HEK293 (cell line): ENCODE measurements at regions not wholly inside any gene's neighbourhood (a gene's known extent, or its start where the extent isn't known, plus 50 kb on each side); places are given as distances from the start of the nearest gene placed in this dataset.

ENCODE experiments used
- CTCF ChIA-PET: fragments of 350-600 bp; formaldehyde crosslinking; extraction: SDS; loops from one replicate; lab custom pipeline; 2021; ENCODE audit warnings: antibody characterized with exemption; lab: Yijun Ruan, JAX
- POLR2A ChIA-PET: fragments of 300-600 bp; formaldehyde crosslinking; extraction: SDS; loops from one replicate; lab custom pipeline; 2020; ENCODE audit warnings: antibody characterized with exemption, inconsistent platforms; lab: Yijun Ruan, JAX
- H3K27ac ChIP-seq: fragments of 200-500 bp; sonication (Bioruptor generic); 2 replicates; pipeline ENCODE4 v1.5.1; 2014; ENCODE audit warnings: low read depth, low read length, control low read depth, inconsistent platforms; ENCODE audit errors: extremely low read depth
- H3K36me3 ChIP-seq, 2 experiments: fragments of 200-500 bp in 1 of 2; sonication (Bioruptor generic) in 1 of 2; 1 replicate in 1 of 2; 2 replicates in 1 of 2; pipeline ENCODE4 v1.5.1; 2014 to 2017; ENCODE audit warnings: inconsistent platforms in 2 of 2, low read length in 2 of 2; ENCODE audit not compliant: control insufficient read depth in 2 of 2, insufficient read depth in 1 of 2
- H3K4me1 ChIP-seq: fragments of 200-500 bp; sonication (Bioruptor generic); 2 replicates; pipeline ENCODE4 v1.5.1; 2014; ENCODE audit warnings: mild to moderate bottlenecking, low read length, inconsistent platforms; ENCODE audit not compliant: control insufficient read depth, insufficient read depth
- H3K4me3 ChIP-seq: 2 replicates; pipeline ENCODE4 v1.5.1; 2011; ENCODE audit warnings: low read depth, mild to moderate bottlenecking, control low read depth, low read length, moderate library complexity
- H3K9me3 ChIP-seq: fragments of 200-500 bp; sonication (Bioruptor generic); 2 replicates; pipeline ENCODE4 v1.5.1; 2014; ENCODE audit warnings: low read depth, low read length, inconsistent platforms; ENCODE audit not compliant: control insufficient read depth, insufficient read depth
- GLI2 ChIP-seq: fragments of 450-650 bp; formaldehyde crosslinking; IDR thresholded peaks from 2 replicates; pipeline ENCODE4; 2017; ENCODE audit warnings: missing biosample characterization, missing genetic modification characterization, low read depth, borderline replicate concordance
- INSM2 ChIP-seq: fragments of 450-650 bp; formaldehyde crosslinking; IDR thresholded peaks from 2 replicates; pipeline ENCODE4 v1.5.1; 2016; ENCODE audit warnings: missing biosample characterization, missing genetic modification characterization
- KLF16 ChIP-seq: fragments of 450-650 bp; formaldehyde crosslinking; IDR thresholded peaks from 2 replicates; pipeline ENCODE4 v1.5.1; 2017; ENCODE audit warnings: missing biosample characterization, missing genetic modification characterization
- MZF1 ChIP-seq: fragments of 450-650 bp; formaldehyde crosslinking; IDR thresholded peaks from 2 replicates; pipeline ENCODE4 v1.5.1; 2017; ENCODE audit warnings: missing biosample characterization, missing genetic modification characterization, borderline replicate concordance
- SP7 ChIP-seq: fragments of 450-650 bp; formaldehyde crosslinking; IDR thresholded peaks from 2 replicates; pipeline ENCODE4 v1.5.1; 2016; ENCODE audit warnings: missing biosample characterization, missing genetic modification characterization
- ZBTB10 ChIP-seq: fragments of 450-650 bp; formaldehyde crosslinking; IDR thresholded peaks from 2 replicates; pipeline ENCODE4 v1.5.1; 2016; ENCODE audit warnings: missing biosample characterization, missing genetic modification characterization
- ZBTB7A ChIP-seq: fragments of 450-650 bp; formaldehyde crosslinking; IDR thresholded peaks from 2 replicates; pipeline ENCODE4 v1.5.1; 2016; ENCODE audit warnings: low read depth, missing biosample characterization, missing genetic modification characterization
- ZBTB8A ChIP-seq: fragments of 450-650 bp; formaldehyde crosslinking; IDR thresholded peaks from 2 replicates; pipeline ENCODE4 v1.5.1; 2016; ENCODE audit warnings: missing biosample characterization, missing genetic modification characterization
- ZFHX2 ChIP-seq: fragments of 450-650 bp; formaldehyde crosslinking; conservative IDR thresholded peaks from 2 replicates; pipeline ENCODE4 v1.5.1; 2016; ENCODE audit warnings: missing biosample characterization, missing genetic modification characterization
- ZFP3 ChIP-seq: fragments of 450-650 bp; formaldehyde crosslinking; IDR thresholded peaks from 2 replicates; pipeline ENCODE4 v1.5.1; 2016; ENCODE audit warnings: low read depth, missing biosample characterization, missing genetic modification characterization
- ZFP69B ChIP-seq: fragments of 450-650 bp; formaldehyde crosslinking; IDR thresholded peaks from 2 replicates; pipeline ENCODE4 v1.5.1; 2016; ENCODE audit warnings: missing biosample characterization, missing genetic modification characterization
- ZNF184 ChIP-seq: fragments of 450-650 bp; IDR thresholded peaks from 2 replicates; pipeline ENCODE4 v1.5.1; 2018; ENCODE audit warnings: missing biosample characterization, mild to moderate bottlenecking, missing genetic modification characterization
- ZNF214 ChIP-seq: fragments of 450-650 bp; formaldehyde crosslinking; IDR thresholded peaks from 2 replicates; pipeline ENCODE4 v1.5.1; 2017; ENCODE audit warnings: missing biosample characterization, mild to moderate bottlenecking, missing genetic modification characterization, borderline replicate concordance
- ZNF239 ChIP-seq: fragments of 450-650 bp; formaldehyde crosslinking; IDR thresholded peaks from 2 replicates; pipeline ENCODE4 v1.5.1; 2016; ENCODE audit warnings: missing biosample characterization, missing genetic modification characterization
- ZNF350 ChIP-seq: fragments of 450-650 bp; formaldehyde crosslinking; IDR thresholded peaks from 2 replicates; pipeline ENCODE4 v1.5.0; 2017; ENCODE audit warnings: missing biosample characterization, mild to moderate bottlenecking, missing genetic modification characterization
- ZNF398 ChIP-seq: fragments of 450-650 bp; formaldehyde crosslinking; IDR thresholded peaks from 2 replicates; pipeline ENCODE4 v1.5.1; 2017; ENCODE audit warnings: missing biosample characterization, missing genetic modification characterization
- ZNF426 ChIP-seq: fragments of 450-650 bp; formaldehyde crosslinking; IDR thresholded peaks from 2 replicates; pipeline ENCODE4 v1.5.1; 2017; ENCODE audit warnings: missing biosample characterization, missing genetic modification characterization, mild to moderate bottlenecking, inconsistent platforms, moderate library complexity
- ZNF433 ChIP-seq: fragments of 450-650 bp; formaldehyde crosslinking; IDR thresholded peaks from 2 replicates; pipeline ENCODE4 v1.5.1; 2016; ENCODE audit warnings: missing biosample characterization, missing genetic modification characterization, low read depth
- ZNF501 ChIP-seq: fragments of 450-650 bp; formaldehyde crosslinking; IDR thresholded peaks from 2 replicates; pipeline ENCODE4 v1.5.1; 2016; ENCODE audit warnings: missing biosample characterization, missing genetic modification characterization
- ZNF548 ChIP-seq: fragments of 450-650 bp; formaldehyde crosslinking; IDR thresholded peaks from 2 replicates; pipeline ENCODE4 v1.5.1; 2016; ENCODE audit warnings: missing biosample characterization, missing genetic modification characterization
- ZNF561 ChIP-seq: fragments of 450-650 bp; IDR thresholded peaks from 2 replicates; pipeline ENCODE4 v1.5.1; 2018; ENCODE audit warnings: missing biosample characterization, missing genetic modification characterization, borderline replicate concordance
- ZNF580 ChIP-seq: fragments of 450-650 bp; formaldehyde crosslinking; IDR thresholded peaks from 2 replicates; pipeline ENCODE4 v1.5.1; 2016; ENCODE audit warnings: missing biosample characterization, missing genetic modification characterization
- ZNF704 ChIP-seq: fragments of 450-650 bp; formaldehyde crosslinking; IDR thresholded peaks from 2 replicates; pipeline ENCODE4 v1.5.1; 2016; ENCODE audit warnings: missing biosample characterization, missing genetic modification characterization
- ZNF768 ChIP-seq: fragments of 450-650 bp; formaldehyde crosslinking; IDR thresholded peaks from 2 replicates; pipeline ENCODE4 v1.5.1; 2018; ENCODE audit warnings: missing biosample characterization, mild to moderate bottlenecking, missing genetic modification characterization

GRCh38 chr1:193356249-193356648 lies 169.8 kb upstream of the B3GALT2 start:
- Histone ChIP-seq H3K9me3 (no peaks in the 10 kb centered on the region), H3K27ac (no peak overlapping the region)
- CTCF ChIA-PET: no interaction called here

GRCh38 chr1:193355626-193356025 lies 169.2 kb upstream of the B3GALT2 start:
- H3K4me3 ChIP-seq: no peak overlapping the region
- TF ChIP-seq ZNF239 (tag by site-specific recombination) (no peak), ZNF561 (tag by site-specific recombination) (no peak), ZBTB10 (tag by site-specific recombination) (no peak), ZNF426 (tag by site-specific recombination) (no peak), ZFP69B (tag by site-specific recombination) (no peak), GLI2 (no peak), SP7 (tag by site-specific recombination) (no peak), ZBTB8A (tag by site-specific recombination) (no peak), ZNF580 (no peak), ZNF184 (tag by site-specific recombination) (no peak), ZNF704 (tag by site-specific recombination) (no peak), MZF1 (tag by site-specific recombination) (no peak), ZNF501 (tag by site-specific recombination) (no peak), ZNF398 (no peak), INSM2 (no peak), ZFP3 (no peak), ZFHX2 (tag by site-specific recombination) (no peak)
- POLR2A ChIA-PET: no interaction called here
- H3K36me3 ChIP-seq: no peaks in the 10 kb centered on the region
- no peaks in the 10 kb centered on the region for H3K4me1 ChIP-seq
- no peaks in the 10 kb centered on the region for H3K9me3 ChIP-seq
- CTCF ChIA-PET: no interaction called here
- H3K27ac ChIP-seq: no peak overlapping the region

More at GRCh38 chr1:193356249-193356648, 169.8 kb upstream of the B3GALT2 start:
- no peak for TF ChIP-seq ZNF768 (tag by site-specific recombination)
- TF ChIP-seq ZNF433 (tag by site-specific recombination): no peak
- no peak for TF ChIP-seq ZNF214 (tag by site-specific recombination)
- no peak for TF ChIP-seq ZBTB7A (tag by site-specific recombination)
- TF ChIP-seq KLF16: no peak
- TF ChIP-seq ZNF548 (tag by site-specific recombination): no peak
- TF ChIP-seq ZNF350 (tag by site-specific recombination): no peak
- Histone ChIP-seq H3K4me3 (no peak overlapping the region), H3K4me1 (no peaks in the 10 kb centered on the region), H3K36me3 (no peaks in the 10 kb centered on the region)
- POLR2A ChIA-PET: no interaction called here
